CD4-positive, CD25-positive, alpha-beta regulatory T cell (primary cell): ENCODE measurements at regions not wholly inside any gene's neighbourhood (a gene's known extent, or its start where the extent isn't known, plus 50 kb on each side); places are given as distances from the start of the nearest gene placed in this dataset.

Source experiments
- ATAC-seq, 2 donors: fragments of 150-1000 bp; cut with Tn5 transposase; one replicate each; pipeline ENCODE4 v1.10.0; 2021; ENCODE audit warnings: low read depth in 2 of 2, moderate number of reproducible peaks in 2 of 2, moderate library complexity in 1 of 2
- DNase-seq, 3 donors: peaks; one replicate each; pipeline versions ENCODE4 v3.0.0 to v3.0.0-alpha.2; 2012 to 2022; ENCODE audit warnings: mixed read lengths in 1 of 3
- H3K27ac ChIP-seq: one replicate; pipeline ENCODE4 v1.7.0; 2013; ENCODE audit warnings: mild to moderate bottlenecking, low read length; ENCODE audit not compliant: insufficient read depth, poor library complexity, severe bottlenecking
- H3K27me3 ChIP-seq: one replicate; pipeline ENCODE4 v1.7.0; 2013; ENCODE audit warnings: low read length; ENCODE audit not compliant: control insufficient read depth, insufficient read depth
- H3K36me3 ChIP-seq: one replicate; pipeline ENCODE4 v1.7.0; 2013; ENCODE audit warnings: mild to moderate bottlenecking, low read length, moderate library complexity; ENCODE audit not compliant: control insufficient read depth, insufficient read depth
- H3K4me1 ChIP-seq: 2 replicates; pipeline ENCODE4 v1.7.0; 2013; ENCODE audit warnings: mild to moderate bottlenecking, low read length; ENCODE audit not compliant: insufficient read depth, control insufficient read depth, poor library complexity, severe bottlenecking
- H3K4me3 ChIP-seq: one replicate; pipeline ENCODE4 v1.7.0; 2013; ENCODE audit warnings: low read depth, mild to moderate bottlenecking, low read length, moderate library complexity
- H3K9me3 ChIP-seq, 2 experiments: 1 replicate in 1 of 2; 2 replicates in 1 of 2; pipeline ENCODE4 v1.7.0; 2013; ENCODE audit warnings: low read length in 2 of 2, mild to moderate bottlenecking in 1 of 2, moderate library complexity in 1 of 2; ENCODE audit not compliant: control insufficient read depth in 2 of 2
- H3K27ac Mint-ChIP-seq, 3 donors: one replicate each; pipeline ENCODE4 v1.8.0; 2020 to 2022; ENCODE audit warnings: mild to moderate bottlenecking in 3 of 3, mixed read lengths in 3 of 3, moderate library complexity in 2 of 3
- H3K27me3 Mint-ChIP-seq: one replicate; pipeline ENCODE4 v1.8.0; 2022; ENCODE audit warnings: mild to moderate bottlenecking, mixed read lengths
- H3K36me3 Mint-ChIP-seq: one replicate; pipeline ENCODE4 v1.8.0; 2020; ENCODE audit warnings: mixed read lengths
- H3K4me1 Mint-ChIP-seq, 4 donors: one replicate each; pipeline ENCODE4 v1.8.0; 2020 to 2022; ENCODE audit warnings: mixed read lengths in 4 of 4, mild to moderate bottlenecking in 1 of 4
- H3K4me3 Mint-ChIP-seq, 4 donors: one replicate each; pipeline ENCODE4 v1.8.0; 2020 to 2022; ENCODE audit warnings: mild to moderate bottlenecking in 4 of 4, mixed read lengths in 4 of 4, moderate library complexity in 3 of 4
- H3K9me3 Mint-ChIP-seq, 7 donors: one replicate each; pipeline ENCODE4 v1.8.0; 2020 to 2022; ENCODE audit warnings: mixed read lengths in 7 of 7, mild to moderate bottlenecking in 3 of 7, moderate library complexity in 2 of 7

DNA sequence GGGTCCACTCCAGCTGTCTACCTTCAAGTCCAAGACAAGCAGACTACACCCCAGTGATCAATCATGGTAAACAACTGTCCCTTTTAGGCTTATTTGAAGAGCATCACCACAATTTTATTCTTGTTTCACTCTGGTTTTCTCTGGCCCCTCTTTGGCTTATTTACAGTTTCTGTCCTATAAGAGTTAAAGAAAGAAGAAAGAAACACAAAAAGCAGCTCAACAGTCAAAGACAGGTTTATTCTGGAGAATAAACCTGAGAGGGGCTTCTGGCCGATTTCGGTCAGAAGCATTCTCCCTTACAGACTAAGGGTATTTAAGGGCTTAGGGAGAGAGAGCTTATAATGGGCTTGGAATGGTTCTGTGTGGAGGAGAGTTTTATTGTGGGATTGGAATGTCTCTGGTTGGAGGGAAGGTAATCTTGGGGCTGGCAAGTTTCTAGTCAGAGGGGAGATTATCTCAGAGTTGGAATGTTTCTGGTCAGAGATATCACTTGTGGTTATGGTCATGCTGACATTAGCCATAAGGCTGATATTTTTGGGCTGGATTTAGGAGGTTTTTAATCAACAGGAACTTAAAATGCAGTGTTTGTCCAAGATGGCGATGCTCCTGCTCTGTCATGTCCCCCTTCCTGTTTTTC lies 161.0 kb downstream of the URB2 start:
- no peak overlapping the region for H3K4me3 Mint-ChIP-seq
- no peak overlapping the region for H3K27ac Mint-ChIP-seq
- H3K27ac ChIP-seq, result no peak overlapping the region
- no peaks in the 10 kb centered on the region for H3K27me3 ChIP-seq
- H3K4me3 ChIP-seq, result no peak overlapping the region
- H3K36me3 Mint-ChIP-seq, result no peaks in the 10 kb centered on the region
- DNase-seq (no peak), ATAC-seq (no peak)
- H3K4me1 ChIP-seq, result no peaks in the 10 kb centered on the region
- no peaks in the 10 kb centered on the region for H3K4me1 Mint-ChIP-seq
- peaks cover 9% of the 10 kb centered on the region for H3K27me3 Mint-ChIP-seq
- H3K9me3 Mint-ChIP-seq, result peaks cover 0 to 6% (median 5%) of the 10 kb centered on the region in 7 donors
- H3K9me3 ChIP-seq, result peaks cover 0 to 2% of the 10 kb centered on the region in 2 experiments
- H3K36me3 ChIP-seq, result no peaks in the 10 kb centered on the region

DNA sequence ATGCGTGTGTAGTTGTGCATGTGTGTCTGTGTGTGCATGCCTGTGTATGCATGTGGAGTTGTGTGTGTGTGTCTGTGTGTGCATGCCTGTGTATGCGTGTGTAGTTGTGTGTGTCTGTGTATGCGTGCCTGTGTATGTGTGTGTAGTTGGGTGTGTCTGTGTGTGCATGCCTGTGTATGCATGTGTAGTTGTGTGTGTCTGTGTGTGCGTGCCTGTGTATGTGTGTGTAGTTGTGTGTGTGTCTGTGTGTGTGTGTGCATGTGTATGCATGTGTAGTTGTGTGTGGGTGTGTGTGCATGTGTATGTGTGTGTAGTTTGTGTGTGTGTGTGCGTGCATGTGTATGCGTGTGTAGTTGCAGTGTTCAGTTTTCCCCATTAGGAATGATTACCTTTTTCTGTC lies 162.0 kb downstream of the URB2 start:
- Mint-ChIP-seq H3K9me3 (peaks cover 0 to 6% (median 5%) of the 10 kb centered on the region in 7 donors), H3K4me1 (no peaks in the 10 kb centered on the region), H3K27ac (no peak overlapping the region), H3K36me3 (no peaks in the 10 kb centered on the region), H3K4me3 (no peak overlapping the region), H3K27me3 (peaks cover 9% of the 10 kb centered on the region)
- DNase-seq, result no peak
- ATAC-seq, result no peak
- Histone ChIP-seq H3K36me3 (no peaks in the 10 kb centered on the region), H3K4me1 (no peaks in the 10 kb centered on the region), H3K4me3 (no peak overlapping the region), H3K9me3 (peaks cover 0 to 2% of the 10 kb centered on the region in 2 experiments), H3K27ac (no peak overlapping the region), H3K27me3 (no peaks in the 10 kb centered on the region)

DNA sequence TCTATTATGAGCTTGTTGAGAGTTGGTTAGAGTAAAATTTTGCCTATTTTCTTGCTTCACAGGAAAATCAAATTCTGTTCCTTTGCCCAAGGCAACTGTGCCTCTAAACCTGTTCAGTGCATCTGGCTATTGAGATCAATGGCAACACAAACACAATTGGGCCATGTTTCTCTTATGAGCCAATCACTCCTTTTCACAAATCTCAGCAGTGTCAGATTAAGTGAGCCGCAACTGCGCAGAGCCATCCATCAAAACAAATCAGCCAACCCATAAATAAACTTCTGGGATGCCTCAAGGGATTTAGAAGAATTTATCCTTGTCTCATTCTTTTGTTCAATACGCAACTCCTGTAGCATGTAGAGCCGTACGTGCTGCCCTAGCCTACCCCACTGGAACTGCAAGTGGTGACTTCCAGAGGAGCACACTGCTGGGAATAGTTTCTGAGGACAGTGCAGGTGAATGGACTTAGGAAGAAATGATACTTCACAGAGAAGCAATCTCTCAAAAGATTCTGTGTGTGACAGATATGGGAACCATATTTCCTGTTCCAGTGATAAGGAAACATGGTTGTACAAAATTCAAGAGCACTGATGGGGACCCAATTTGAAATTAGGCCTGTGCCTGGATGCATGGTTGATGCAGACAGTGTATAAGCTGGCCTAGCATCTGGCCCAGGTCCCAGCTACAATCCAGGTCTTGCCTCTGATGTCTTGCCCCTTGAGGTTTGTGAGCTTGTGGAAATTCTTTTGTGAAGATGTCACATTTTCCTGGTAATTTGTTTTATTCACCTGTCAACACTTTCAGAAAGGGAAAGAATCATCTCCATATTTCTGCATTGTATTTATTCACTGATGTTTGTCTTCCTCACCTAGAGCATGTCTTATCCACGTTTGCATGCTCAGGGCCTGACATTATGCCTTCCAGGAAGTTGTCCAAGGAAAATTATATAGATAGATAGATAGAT lies 166.2 kb downstream of the URB2 start:
- Histone ChIP-seq H3K27me3 (no peaks in the 10 kb centered on the region), H3K27ac (no peak overlapping the region), H3K36me3 (no peaks in the 10 kb centered on the region), H3K4me3 (no peak overlapping the region), H3K9me3 (peaks cover 0 to 2% of the 10 kb centered on the region in 2 experiments), H3K4me1 (no peaks in the 10 kb centered on the region)
- peaks cover 0 to 5% (median 0%) of the 10 kb centered on the region in 4 donors for H3K4me1 Mint-ChIP-seq
- no peaks in the 10 kb centered on the region for H3K36me3 Mint-ChIP-seq
- ATAC-seq (no peak), DNase-seq (no peak)
- H3K27me3 Mint-ChIP-seq, result no peaks in the 10 kb centered on the region
- no peak overlapping the region for H3K27ac Mint-ChIP-seq
- no peak overlapping the region for H3K4me3 Mint-ChIP-seq
- peaks cover 0 to 6% (median 4%) of the 10 kb centered on the region in 7 donors for H3K9me3 Mint-ChIP-seq

DNA sequence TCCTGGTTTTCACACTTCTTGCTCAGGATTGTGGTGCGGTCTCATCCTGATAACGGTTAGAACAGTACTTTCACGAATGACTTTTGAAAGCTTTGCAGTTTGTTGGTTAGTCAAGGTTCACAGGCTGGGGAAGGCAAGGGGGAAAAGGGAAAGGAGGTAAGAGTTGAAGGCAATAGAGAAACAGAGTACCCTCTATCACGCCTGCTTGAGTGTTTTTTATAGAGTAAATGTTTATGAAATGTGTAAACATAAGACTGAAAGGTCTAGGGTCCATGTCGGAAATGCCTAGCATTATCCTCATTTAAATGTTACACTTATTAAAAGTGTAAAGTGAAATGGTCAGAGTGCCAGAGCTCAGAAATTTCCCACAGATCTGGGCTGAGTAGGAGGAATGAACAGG lies 167.4 kb downstream of the URB2 start:
- Mint-ChIP-seq H3K36me3 (no peaks in the 10 kb centered on the region), H3K27me3 (no peaks in the 10 kb centered on the region), H3K4me3 (no peak overlapping the region), H3K27ac (no peak overlapping the region), H3K4me1 (peaks cover 0 to 5% (median 0%) of the 10 kb centered on the region in 4 donors), H3K9me3 (peaks cover 0 to 6% (median 3%) of the 10 kb centered on the region in 7 donors)
- ATAC-seq (no peak), DNase-seq (no peak)
- peaks cover 2 to 3% of the 10 kb centered on the region in 2 experiments for H3K9me3 ChIP-seq
- H3K4me3 ChIP-seq, result no peak overlapping the region
- H3K27ac ChIP-seq, result no peak overlapping the region
- no peaks in the 10 kb centered on the region for H3K27me3 ChIP-seq
- no peaks in the 10 kb centered on the region for H3K36me3 ChIP-seq
- no peaks in the 10 kb centered on the region for H3K4me1 ChIP-seq

DNA sequence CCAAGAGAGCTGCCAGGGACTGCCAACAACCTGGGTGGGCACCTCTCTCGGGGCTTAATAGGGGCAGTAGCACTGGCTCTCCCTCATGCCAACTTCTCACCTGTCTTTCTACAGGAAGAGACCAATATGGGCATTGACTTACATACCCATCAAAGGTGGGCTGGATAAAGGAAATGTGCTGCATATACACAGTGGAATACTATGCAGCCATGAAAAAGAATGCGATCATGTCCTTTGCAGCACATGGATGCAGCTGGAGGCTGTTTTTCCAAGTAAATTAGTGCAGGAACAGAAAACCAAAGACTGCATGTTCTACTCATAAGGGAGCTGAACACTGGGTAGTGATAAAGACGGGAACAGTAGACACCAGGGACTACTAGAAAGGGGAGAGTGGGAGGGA lies 172.5 kb downstream of the URB2 start:
- Histone ChIP-seq H3K36me3 (no peaks in the 10 kb centered on the region), H3K4me1 (no peaks in the 10 kb centered on the region), H3K9me3 (peaks cover 4% of the 10 kb centered on the region in 2 experiments), H3K4me3 (no peak overlapping the region), H3K27ac (no peak overlapping the region), H3K27me3 (no peaks in the 10 kb centered on the region)
- ATAC-seq, result no peak
- Mint-ChIP-seq H3K9me3 (peaks cover 0 to 3% (median 0%) of the 10 kb centered on the region in 7 donors), H3K4me3 (no peak overlapping the region), H3K4me1 (peaks cover 0 to 5% (median 0%) of the 10 kb centered on the region in 4 donors), H3K36me3 (no peaks in the 10 kb centered on the region), H3K27me3 (no peaks in the 10 kb centered on the region), H3K27ac (no peak overlapping the region)
- DNase-seq, result no peak

DNA sequence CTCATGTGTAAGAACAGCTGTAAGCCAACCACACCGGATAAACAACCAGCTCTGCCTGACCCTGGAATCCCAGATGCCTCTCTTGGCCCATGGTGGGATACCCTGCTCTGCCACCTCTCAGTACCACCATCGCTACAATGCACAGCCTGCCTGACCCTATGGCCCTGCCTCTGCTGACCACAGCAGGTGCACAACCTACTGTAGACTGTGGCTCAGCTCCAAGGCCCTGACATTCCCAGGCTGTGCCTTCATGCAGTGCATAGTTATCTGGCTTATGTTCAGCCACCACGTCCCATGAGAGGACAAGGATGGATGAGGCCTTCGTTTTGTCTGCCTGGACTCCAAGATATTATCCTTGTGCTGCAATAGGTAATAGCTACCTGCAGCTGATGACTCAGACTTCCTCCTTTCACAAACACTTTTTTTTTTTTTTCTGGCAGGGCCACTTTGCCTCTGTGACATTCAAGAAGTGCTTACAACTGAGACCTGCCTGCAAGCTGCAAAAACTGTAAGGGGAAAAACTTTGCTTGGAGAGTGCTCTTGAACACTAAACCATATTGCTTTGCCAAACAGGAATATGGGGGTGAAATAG lies 177.7 kb downstream of the URB2 start:
- no peak overlapping the region for H3K27ac Mint-ChIP-seq
- H3K27ac ChIP-seq, result no peak overlapping the region
- peaks cover 5% of the 10 kb centered on the region for H3K27me3 Mint-ChIP-seq
- H3K36me3 Mint-ChIP-seq, result no peaks in the 10 kb centered on the region
- H3K36me3 ChIP-seq, result no peaks in the 10 kb centered on the region
- no peak overlapping the region for H3K4me3 ChIP-seq
- H3K27me3 ChIP-seq, result peaks cover 4% of the 10 kb centered on the region
- ATAC-seq, result no peak
- H3K4me1 Mint-ChIP-seq, result no peaks in the 10 kb centered on the region
- no peaks in the 10 kb centered on the region for H3K4me1 ChIP-seq
- peaks cover 9 to 13% of the 10 kb centered on the region in 2 experiments for H3K9me3 ChIP-seq
- H3K9me3 Mint-ChIP-seq, result peaks cover 0 to 27% (median 7%) of the 10 kb centered on the region in 7 donors
- DNase-seq, result no peak
- H3K4me3 Mint-ChIP-seq, result no peak overlapping the region

DNA sequence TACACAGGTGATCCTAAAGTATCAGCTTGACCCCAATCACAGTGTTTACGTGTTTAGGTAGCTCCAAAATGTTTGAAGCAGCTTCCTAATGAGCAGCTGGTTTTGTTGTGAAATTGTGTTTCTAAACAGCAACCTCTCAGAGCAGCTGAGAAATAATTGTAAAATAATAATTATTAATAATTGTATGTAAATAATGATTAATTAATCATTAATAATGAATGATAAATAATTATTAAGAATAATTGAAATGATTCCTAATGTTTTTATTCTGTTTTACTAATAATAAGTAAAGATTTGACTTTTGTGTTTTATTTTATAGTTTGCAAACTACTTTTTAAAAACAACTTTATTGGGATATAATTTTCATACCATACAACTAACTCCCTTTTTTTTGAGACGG lies 182.2 kb downstream of the URB2 start:
- H3K4me3 Mint-ChIP-seq, result no peak overlapping the region
- no peak for ATAC-seq
- Histone ChIP-seq H3K4me3 (no peak overlapping the region), H3K4me1 (no peaks in the 10 kb centered on the region), H3K27ac (no peak overlapping the region), H3K36me3 (no peaks in the 10 kb centered on the region), H3K27me3 (peaks cover 4% of the 10 kb centered on the region), H3K9me3 (peaks cover 17 to 28% of the 10 kb centered on the region in 2 experiments)
- DNase-seq, result no peak
- H3K27me3 Mint-ChIP-seq, result peaks cover 20% of the 10 kb centered on the region
- no peaks in the 10 kb centered on the region for H3K4me1 Mint-ChIP-seq
- H3K9me3 Mint-ChIP-seq, result peaks cover 0 to 47% (median 15%) of the 10 kb centered on the region in 7 donors
- H3K36me3 Mint-ChIP-seq, result no peaks in the 10 kb centered on the region
- no peak overlapping the region for H3K27ac Mint-ChIP-seq
